NCI-H82 treated with DMSO at 0.1 percent for 48 hours (cell line): ENCODE measurements at regions not wholly inside any gene's neighbourhood (a gene's known extent, or its start where the extent isn't known, plus 50 kb on each side); places are given as distances from the start of the nearest gene placed in this dataset.
"Not testable (repeated sequence)": the region's sequence is repeated elsewhere in the genome, so short reads cannot be mapped to it uniquely, and the experiment has no call there.

Experiments
- DNase-seq: peaks from one replicate; lab custom pipeline; 2025; ENCODE audit not compliant: unreplicated experiment; lab: John Stamatoyannopoulos, UW

DNA sequence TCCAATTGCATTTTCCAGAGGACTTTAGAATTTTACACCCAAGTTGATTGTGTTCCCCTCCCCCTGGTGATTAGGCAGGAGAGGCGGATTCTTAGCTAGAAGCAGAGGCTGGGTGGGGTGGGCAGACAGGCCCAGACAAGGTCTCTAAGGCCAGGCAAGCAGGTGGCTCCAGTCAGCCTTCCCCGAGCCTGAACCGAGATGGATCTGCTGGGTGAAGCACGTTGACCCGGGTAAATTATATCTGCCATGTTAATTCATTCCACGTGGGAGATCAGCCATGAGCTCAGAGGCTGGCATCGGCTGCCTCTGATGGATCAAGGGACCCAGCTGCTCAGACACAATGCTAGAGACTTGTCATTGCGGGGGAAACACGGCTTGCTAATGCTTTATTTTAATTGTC lies 159.5 kb upstream of the MAFB start:
- no peak for DNase-seq

DNA sequence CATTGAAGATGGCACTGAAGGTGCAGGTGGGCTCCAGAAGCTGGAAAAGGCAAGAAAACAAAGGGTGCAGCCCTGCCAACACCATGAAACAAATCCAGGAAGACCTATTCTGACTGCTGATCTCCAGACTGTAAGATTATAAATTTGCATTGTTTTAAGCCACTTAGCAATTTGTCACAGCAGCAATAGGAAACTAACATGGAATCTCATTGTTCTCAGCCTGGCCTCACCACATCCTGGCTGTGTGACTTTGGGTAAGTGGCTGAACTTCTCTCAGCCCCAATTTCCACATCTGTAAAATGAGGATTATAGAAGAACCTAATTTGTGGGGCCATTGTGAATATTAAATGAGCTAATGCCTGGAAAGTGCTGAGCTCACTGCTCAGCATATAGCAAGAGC lies 160.4 kb upstream of the MAFB start:
- DNase-seq: no peak

DNA sequence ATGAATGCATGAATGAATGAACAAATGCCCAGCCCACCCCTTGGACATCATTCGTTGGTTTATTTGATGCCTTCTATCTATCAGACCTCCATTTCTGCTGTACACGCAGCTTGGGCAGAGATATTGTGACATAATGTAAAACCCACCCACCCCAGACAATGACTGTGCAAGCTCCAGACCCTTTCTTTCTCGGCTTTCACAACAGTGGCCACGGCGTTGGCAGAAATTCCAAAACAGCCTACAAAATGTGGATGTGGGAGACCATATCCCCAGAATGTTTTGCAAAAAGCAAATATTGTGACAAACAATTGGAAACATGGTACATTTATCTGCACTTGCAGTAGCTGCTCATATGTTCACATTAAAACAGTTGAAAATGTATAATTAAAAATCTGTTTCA lies 162.0 kb upstream of the MAFB start:
- DNase-seq: no peak

DNA sequence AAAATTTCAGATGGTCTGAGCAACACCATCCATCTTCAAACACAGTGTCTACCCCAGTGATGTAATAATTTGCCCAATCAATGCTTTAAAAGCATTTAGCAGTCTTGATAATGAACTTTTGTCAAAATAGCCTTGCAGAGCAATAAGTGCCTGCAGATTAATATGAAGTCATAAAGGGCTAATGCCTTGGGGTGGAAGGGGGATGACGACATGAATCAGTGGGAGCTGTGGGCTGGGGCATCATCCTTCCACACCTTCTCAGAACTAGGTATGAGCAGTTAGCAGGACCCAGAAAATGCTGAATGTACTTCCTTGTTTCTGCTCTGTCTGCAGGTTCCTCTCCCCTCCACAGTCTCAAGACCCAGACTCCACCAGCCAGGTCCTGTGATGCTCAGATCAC lies 166.2 kb upstream of the MAFB start:
- no peak for DNase-seq

DNA sequence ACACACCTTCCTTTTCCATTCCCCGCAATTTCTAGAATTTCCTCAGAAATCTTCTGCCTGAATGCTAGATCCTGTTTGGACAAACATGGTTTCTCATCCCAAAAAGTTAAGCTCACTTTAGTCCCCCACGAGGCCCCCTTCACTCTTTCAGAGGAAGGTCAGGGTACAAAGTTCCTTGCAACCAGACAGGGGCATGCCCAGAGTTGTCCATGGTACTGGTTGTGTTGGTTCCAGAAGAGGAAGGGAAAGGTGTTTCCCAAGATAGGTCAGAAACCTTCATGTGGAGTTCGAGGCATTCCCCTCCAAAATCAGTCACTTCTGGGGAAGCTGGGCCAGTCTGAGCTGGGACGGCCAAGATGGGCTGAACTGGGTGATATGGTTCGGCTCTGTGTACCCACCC lies 167.6 kb upstream of the MAFB start:
- no peak for DNase-seq

DNA sequence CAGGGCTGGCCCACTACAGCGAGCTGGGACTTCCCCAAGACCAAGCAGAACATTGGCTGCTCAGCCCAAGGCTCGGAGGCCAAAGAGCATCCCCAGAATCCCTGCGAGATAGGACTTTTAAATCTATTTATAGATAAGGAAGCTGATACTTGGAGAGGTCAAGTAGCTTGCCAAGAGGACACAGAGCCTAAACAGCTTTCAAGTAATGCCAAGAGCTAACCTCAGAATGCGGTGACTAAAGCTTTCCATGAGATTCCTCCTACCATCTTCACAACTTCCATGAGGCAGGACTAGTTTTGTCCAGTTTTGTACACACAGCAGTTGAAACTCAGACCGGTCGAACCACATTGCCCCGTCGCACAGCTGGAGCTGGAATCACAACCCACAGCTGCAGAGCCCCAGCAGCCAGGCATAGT lies 168.1 kb upstream of the TOP1 start:
- DNase-seq: no peak

DNA sequence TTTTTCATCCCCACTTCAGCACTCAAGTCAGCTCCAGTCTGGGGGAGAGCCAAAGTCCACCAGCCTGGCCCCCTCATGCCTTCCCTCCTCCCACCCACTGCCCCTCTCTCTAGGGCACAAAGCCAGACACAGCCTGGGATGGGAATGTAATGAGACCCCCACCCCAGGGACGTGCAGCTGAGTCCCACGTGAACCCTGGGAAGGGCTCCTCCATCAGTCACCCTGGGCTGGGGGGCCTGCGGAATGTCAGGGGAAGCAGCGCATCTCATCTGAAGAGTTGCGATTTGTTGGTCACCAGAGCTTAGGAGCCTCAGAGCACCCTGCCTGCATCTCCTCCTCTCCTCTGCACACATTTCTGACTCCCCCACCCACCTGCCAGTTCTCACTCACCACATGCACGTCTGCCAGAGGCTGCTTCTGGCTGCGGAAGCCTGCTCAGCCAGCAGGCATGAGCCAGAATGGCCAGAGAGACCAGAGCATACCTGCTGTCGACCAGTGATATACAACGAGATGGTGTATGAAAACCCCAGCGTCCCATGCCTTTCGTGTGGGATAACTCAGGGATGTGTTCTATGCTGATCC lies 167.1 kb upstream of the TOP1 start:
- no peak for DNase-seq

DNA sequence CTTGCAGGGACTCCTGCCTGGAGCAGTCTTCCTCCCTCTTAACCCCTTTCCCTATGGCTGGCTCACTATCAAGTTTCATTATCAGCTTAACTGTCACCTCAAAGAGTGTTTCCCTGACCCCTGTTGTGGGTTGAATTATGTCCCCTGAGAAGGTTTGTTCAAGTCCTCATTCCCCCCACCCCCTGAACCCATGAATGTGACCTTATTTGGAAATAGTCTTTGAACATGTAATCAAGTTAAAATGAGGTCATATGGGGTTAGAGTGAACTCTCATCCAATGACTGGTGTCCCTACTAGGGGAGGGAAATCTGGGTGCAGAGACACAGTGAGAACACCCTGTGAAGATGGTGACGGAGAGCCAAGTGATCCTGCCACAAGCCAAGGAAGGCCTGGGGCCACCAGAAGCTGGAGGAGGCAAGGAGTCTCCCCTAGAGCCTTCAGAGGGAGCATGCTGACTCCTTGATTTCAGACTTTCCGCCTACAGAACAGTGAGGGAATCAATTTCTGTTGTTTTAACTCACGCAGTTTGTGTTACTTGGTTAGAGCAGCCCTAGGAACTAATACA lies 165.2 kb upstream of the TOP1 start:
- no peak for DNase-seq

DNA sequence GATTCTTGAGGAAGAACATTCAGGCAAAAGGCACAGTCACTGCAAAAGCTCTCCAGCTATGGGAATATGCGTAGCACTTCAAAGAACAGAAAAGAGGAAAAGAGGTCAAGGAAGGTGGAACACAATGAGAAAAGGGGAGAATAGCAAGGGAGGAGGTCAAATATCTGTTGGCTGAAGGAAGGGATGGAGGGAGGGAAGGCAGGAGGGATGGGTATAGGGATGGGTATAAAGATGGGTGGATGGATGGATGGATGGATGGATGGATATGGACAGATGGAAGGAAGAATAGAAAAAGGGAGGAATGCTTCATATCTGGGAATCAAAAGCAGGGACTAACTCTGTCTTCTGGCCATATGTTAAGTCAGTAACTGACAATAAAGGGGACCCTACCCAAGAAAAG lies 164.2 kb upstream of the TOP1 start:
- no peak for DNase-seq

DNA sequence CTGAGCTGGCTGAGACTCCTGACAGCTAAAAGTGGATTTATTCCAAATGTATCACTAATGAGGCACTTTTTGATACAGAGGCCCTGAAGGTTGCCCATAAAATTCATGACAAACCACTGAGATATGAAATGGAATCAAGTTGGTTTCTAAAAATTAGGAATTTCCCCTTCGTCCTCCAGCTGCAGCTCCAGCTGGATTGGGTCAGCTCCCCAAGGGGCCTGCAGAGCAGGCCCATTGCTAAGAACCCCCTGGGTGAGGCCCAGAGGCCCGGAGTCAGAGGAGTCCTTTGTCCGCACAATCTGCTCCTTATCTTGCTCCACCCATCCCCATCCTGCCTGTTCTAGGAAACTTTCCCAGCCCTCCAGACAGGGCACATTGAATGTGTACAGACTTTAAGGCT lies 163.5 kb upstream of the TOP1 start:
- no peak for DNase-seq

DNA sequence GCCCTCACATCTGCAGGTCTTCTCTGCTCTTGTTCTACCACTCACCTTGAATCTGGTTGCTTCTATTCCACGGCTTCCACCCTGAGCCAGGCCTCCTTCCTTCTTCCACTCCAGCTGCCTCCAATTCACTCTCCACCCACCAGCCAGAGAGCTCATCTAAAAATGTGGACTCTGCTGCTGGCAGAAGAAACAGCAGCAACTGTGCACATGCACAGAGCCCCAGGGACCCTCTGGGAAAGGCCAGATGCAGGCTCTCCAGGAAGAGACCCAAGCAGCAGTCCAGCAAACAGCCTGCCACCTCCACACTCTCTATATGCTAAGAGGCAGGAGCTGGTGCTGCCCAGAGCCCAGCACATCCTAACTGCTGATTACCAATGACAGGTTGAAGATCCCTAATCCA lies 162.6 kb upstream of the TOP1 start:
- no peak for DNase-seq

DNA sequence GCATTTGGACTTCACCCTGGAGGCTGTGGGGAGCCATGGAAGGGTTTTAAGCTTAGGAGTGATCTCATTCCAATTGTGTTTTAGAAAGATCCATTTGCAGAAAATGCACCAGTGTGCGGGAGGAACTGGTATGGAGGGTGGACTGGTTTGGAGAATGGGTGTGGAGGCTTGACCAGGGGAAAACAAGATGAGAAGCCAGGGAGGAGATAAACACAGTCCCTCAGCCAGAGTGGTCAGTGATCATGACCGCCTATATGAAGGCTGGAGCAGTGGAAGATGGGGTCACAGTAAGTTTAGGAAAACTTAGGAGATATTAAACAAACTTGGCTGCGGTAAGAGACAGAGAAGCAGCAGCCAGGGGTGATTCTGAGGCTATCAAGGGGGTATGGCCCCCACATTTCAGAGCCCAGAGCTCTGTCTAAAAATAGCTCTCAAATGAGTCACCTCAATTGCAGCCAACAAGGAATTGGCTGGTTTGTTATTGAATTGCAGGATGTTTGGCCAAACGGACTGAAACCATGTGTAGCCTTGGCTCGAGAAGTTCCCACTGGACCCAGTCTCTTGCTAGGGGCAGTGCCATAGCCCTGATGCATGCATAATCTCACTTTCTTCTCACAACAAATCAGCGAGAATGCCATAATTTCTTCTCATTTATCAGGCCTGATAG lies 159.9 kb upstream of the TOP1 start:
- DNase-seq: no peak

DNA sequence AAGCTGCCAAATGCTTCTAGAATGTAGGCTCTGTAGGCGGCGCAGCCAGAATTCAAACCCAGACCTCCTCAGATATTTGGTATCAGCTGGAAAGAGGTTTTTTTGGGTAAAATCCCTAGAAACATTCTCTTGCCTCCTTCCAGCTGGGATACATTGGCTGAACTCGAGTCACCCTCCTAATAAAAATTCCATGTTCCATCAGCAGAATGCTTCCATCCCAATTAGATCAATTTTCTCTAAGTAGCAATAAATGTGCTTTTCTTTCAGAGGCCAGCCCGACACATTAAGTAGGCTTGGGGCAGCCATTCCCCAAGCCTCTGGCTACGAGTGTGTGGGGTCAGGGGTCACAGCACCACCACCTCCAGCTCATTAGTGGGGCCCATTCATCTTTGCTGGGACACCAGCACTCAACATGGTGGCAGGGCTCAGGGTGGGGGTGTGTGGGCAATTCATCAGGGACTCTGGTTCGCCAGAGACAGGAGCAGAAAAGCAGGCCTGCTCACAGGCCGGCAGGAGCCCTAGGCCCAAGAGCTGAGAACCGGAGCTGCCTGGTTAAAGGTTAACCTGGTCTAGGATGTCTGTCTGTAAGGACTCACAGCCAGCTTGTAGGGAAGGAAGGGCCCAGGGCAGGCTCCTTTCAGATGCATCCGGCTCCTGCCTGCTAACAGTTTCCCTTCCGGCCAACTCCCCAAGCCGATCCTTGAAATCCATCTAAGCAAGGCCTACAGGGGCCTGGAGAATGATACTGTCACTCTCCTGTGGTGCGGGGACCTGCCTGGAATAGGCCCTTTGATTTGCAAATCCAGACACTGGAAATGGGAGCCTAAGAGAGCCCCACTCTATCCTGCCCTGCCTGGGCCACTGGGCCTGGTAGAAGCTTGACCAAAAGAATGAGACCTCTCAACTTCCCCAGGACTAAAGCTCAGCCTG lies 159.1 kb upstream of the TOP1 start:
- DNase-seq: no peak

DNA sequence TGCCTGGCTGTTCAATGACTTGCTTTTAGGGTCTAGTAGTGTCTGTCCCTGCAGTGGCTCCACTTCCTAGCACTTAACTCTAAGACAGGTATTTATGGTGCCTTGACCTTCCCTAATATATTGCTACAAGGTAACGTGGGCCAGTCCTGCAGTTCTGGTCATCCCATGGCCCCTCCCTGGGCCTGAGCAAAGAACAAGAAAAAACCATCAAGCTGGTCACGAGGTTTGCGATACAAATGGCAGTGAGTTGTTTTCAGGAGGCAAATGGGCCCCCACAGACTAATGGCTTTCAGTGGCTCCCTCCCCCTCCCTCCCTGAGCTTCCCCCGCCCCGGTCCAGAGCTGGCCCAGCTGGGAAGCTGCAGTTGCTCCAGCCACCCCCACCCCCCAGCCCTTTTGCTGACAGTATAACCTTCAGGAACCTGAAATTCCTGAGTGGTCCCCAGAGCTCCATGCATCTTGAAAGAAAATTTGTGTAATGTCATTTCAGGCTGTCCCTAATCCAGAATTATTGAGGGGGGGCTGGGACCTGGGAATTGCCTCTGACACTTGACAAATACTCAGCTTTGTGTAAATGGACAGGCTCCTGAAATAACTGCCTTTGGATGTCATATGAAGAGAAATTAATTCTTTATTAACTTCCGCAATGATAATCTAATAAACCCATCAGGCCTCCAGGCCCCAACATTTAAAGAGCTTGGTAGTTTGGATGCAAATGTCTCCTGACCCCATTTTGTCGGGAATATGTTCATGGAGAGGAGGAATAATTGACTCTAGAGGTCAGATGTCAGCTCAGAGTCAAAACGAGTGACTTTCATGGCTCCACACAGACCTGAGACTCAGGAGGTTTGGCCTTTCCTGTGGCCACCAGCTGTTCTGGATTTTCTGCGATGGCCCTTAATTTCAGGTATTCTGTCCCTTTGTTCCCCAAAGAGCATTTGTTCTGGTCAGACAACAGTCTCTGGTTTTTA lies 153.2 kb upstream of the TOP1 start:
- DNase-seq: no peak

DNA sequence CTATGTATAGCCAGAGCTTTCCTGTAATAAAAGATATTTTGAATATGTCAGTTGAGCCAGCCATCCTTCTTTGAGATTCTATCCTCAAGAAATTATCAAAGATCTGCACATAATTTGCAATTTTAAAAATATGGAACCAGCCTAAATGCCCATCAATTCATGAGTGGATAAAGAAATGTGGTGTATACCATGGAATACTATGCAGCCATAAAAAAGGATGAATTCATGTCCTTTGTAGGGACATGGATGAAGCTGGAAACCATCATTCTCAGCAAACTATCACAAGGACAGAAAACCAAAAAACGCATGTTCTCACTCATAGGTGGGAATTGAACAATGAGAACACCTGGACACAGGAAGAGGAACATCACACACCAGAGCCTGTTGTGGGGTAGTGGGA lies 150.5 kb upstream of the TOP1 start:
- DNase-seq: not testable (repeated sequence)

DNA sequence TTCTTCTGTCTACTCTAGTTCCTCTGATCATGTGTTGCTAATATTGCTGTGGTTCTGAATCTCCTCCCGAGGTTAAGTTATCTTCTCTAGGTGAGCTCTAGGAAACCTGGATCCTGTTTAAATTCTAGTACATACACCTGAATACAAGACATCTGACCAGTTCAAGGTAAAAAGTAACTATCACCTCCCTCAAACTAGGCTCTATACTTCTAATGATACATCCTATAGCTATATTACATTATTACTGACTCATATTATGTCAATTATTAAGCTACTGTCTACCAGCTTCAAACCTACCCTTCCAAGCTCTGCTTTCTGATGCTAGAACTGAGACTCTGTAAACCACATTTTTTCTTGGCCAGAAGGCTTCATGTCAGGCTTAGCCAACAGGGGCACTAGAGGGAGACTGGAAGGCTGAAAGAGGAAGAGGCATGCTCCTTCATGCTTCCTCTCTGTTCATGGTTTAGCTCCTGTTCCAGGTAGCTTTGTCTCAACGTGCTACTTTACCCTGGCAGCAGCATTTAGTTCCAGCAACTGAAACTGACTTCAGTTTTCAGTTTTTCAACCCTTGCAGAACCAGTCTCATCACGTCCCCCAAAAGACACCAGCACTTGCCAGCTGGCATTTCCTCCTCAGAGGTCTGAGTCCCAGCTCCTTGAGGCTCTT lies 148.4 kb upstream of the TOP1 start:
- DNase-seq: no peak

DNA sequence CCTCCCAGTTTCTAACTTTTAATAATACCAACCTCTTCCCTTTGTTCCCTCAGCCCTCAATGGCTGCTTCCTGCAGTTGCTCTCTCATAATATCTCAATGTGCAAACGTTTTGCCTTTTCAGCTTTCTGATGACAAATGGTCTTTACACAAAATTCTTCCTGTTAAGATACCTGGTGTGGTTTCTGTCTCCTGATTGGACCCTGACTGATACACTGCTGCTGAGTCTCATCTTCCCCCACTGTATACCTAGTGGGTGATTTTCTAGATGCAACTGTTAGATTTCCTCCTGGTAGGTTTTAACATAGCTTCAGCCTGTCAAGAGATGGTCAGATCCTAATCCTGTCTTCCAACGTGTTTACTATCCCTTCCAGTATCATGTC lies 147.9 kb upstream of the TOP1 start:
- DNase-seq: no peak

DNA sequence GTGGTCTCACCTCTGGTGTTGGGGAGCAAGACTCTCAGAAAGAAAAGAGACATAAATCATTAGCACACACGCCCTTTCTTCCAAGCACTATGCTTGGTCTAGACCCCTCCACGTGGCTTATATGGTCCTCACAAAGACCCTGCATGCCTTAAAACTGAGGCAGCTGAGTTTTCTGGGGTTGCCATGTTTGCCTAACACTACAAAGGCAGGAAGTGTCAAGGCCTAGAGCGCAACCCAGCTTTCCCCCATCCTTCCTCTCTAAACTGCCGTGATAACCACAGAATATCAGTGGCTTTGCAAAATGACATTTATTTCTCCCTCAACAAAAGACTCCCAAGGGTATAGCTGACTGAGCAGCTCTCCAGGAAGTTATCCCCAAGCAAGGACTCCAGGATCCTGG lies 146.5 kb upstream of the TOP1 start:
- DNase-seq: no peak

DNA sequence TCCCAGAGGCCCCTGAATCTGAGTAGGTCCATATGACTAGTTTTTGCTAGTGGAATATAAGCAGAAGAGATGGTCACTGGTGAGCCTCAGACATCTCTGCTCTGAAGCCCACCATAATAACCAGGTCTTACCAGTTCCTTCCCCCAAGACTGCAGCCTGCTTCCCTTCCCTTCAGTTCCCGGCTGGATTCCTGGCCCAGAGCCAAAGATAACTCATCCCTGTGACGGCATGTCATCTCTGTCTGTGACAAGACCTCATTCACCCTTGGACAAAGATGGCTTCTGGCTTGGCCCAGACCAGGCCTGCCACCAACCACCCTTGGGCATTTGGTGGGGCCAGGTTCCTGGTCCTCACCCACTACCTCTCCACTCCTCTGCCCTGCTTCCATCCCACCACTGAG lies 145.5 kb upstream of the TOP1 start:
- no peak for DNase-seq

DNA sequence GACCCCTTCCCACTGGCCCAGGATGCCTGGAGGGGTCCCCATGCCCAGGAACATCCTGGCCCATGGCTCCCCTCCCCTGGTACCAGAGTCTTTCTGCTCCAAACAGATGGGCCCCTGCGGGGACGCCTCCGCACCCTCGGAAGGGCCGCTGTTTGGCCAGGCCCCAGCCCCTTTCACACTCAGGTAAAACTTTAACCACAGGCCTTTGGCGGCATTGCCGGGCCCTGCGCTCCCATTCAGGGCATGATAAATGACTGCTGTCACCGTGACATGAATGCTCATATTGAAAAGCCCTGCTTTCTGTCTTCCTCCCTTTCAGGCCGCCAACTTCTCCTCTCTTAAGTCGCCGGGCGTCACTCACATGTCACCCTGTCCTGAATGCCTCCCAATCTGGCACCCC lies 141.5 kb upstream of the TOP1 start:
- no peak for DNase-seq
